Nephron progenitor cell (in vitro differentiated cells): ENCODE measurements at regions not wholly inside any gene's neighbourhood (a gene's known extent, or its start where the extent isn't known, plus 50 kb on each side); places are given as distances from the start of the nearest gene placed in this dataset.

Source experiments
- DNase-seq: peaks from one replicate; pipeline ENCODE4 v3.0.0; 2021
- H3K27ac Mint-ChIP-seq: 2 replicates; pipeline ENCODE4 v1.8.0; 2021; ENCODE audit warnings: mild to moderate bottlenecking, moderate library complexity, mixed read lengths
- H3K27me3 Mint-ChIP-seq: 2 replicates; pipeline ENCODE4 v1.8.0; 2021; ENCODE audit warnings: mild to moderate bottlenecking, low read depth, mixed read lengths; ENCODE audit not compliant: poor library complexity
- H3K36me3 Mint-ChIP-seq: 2 replicates; pipeline ENCODE4 v1.8.0; 2021; ENCODE audit warnings: low read depth, mixed read lengths
- H3K4me1 Mint-ChIP-seq: 2 replicates; pipeline ENCODE4 v1.8.0; 2021; ENCODE audit warnings: mixed read lengths
- H3K4me3 Mint-ChIP-seq: 2 replicates; pipeline ENCODE4 v1.8.0; 2021; ENCODE audit warnings: mild to moderate bottlenecking, moderate library complexity, mixed read lengths
- H3K9me3 Mint-ChIP-seq: 2 replicates; pipeline ENCODE4 v1.8.0; 2021; ENCODE audit warnings: mild to moderate bottlenecking, moderate library complexity, mixed read lengths
- CTCF ChIP-seq: fragments of 200-600 bp; sonication (generic); IDR thresholded peaks from 2 replicates; pipeline ENCODE4 v1.5.0; 2021; ENCODE audit warnings: antibody characterized with exemption

- H3K27ac Mint-ChIP-seq: no peak overlapping the region
- peaks cover 14% of the 10 kb centered on the region for H3K4me1 Mint-ChIP-seq
- H3K36me3 Mint-ChIP-seq: peaks cover 7% of the 10 kb centered on the region
Measured at GRCh38 chr10:4127518-4128315, 342.7 kb upstream of the KLF6 start.

DNA sequence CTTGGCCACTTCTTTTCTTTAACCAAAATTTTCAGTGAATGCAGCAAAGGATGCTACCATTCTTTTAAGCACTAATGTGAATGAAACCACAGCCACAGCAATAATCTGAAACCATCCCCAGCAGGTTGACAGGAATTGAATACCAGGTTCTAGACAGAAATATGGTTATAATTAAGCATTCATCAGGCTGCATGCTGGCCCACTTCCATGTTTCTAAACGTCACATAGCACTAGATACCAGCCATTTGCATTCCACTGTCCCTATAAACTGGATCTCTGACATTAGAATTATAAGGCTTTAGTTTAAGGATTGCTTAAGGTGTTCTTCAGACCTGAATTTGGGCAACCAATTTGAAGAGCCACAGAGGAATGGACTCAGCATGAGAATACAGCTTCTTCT is 340.8 kb upstream of the KLF6 start:
- no peak overlapping the region for H3K4me3 Mint-ChIP-seq
- no peak overlapping the region for H3K27ac Mint-ChIP-seq
- DNase-seq: no peak
- peaks cover 20% of the 10 kb centered on the region for H3K9me3 Mint-ChIP-seq
- TF ChIP-seq CTCF: no peak
- H3K4me1 Mint-ChIP-seq: peaks cover 14% of the 10 kb centered on the region
- peaks cover 7% of the 10 kb centered on the region for H3K36me3 Mint-ChIP-seq
- H3K27me3 Mint-ChIP-seq: no peaks in the 10 kb centered on the region

More at GRCh38 chr10:4127518-4128315, 342.7 kb upstream of the KLF6 start:
- no peak for TF ChIP-seq CTCF
- H3K4me3 Mint-ChIP-seq: no peak overlapping the region
- H3K27me3 Mint-ChIP-seq: no peaks in the 10 kb centered on the region
- peaks cover 20% of the 10 kb centered on the region for H3K9me3 Mint-ChIP-seq
- no peak for DNase-seq

GRCh38 chr10:4121502-4122380 is 336.7 kb upstream of the KLF6 start:
- H3K27ac Mint-ChIP-seq: no peak overlapping the region
- no peak overlapping the region for H3K4me3 Mint-ChIP-seq
- peaks cover 6% of the 10 kb centered on the region for H3K27me3 Mint-ChIP-seq
- TF ChIP-seq CTCF: no peak
- DNase-seq: no peak
- H3K9me3 Mint-ChIP-seq: peaks cover 20% of the 10 kb centered on the region
- no peaks in the 10 kb centered on the region for H3K4me1 Mint-ChIP-seq
- peaks cover 6% of the 10 kb centered on the region for H3K36me3 Mint-ChIP-seq

- no peak for TF ChIP-seq CTCF
- no peak overlapping the region for H3K27ac Mint-ChIP-seq
- H3K27me3 Mint-ChIP-seq: peaks cover 7% of the 10 kb centered on the region
- H3K36me3 Mint-ChIP-seq: no peaks in the 10 kb centered on the region
- DNase-seq: no peak
- H3K9me3 Mint-ChIP-seq: peaks cover 10% of the 10 kb centered on the region
- H3K4me1 Mint-ChIP-seq: no peaks in the 10 kb centered on the region
- no peak overlapping the region for H3K4me3 Mint-ChIP-seq
Measured at GRCh38 chr10:4120096-4120853, 335.3 kb upstream of the KLF6 start.

DNA sequence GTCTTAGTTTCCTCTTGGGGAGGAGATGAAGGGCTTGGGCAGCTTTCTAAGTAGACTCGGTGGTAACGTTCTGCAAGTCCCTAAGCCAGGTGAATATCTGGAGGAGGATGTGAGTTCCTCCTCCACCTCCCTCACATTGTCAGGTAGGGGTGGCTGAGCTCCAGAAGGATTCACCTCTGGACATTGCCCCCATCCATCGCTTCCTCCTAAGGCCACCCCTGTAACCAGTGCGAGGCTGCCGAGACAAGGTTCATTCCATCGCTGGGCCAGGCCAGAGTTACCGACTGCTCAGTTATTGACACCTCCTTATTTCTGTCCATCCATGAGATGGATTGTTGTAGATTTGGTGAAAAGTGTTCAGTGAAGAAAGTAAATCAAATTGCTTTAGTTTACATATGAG is 334.1 kb upstream of the KLF6 start:
- TF ChIP-seq CTCF: no peak
- H3K4me1 Mint-ChIP-seq: no peaks in the 10 kb centered on the region

More for the DNA sequence above, 334.1 kb upstream of the KLF6 start:
- Mint-ChIP-seq H3K9me3 (peaks cover 7% of the 10 kb centered on the region), H3K4me3 (no peak overlapping the region), H3K27ac (no peak overlapping the region), H3K36me3 (no peaks in the 10 kb centered on the region), H3K27me3 (peaks cover 7% of the 10 kb centered on the region)
- DNase-seq: no peak
